ENCODE measurements at regions not wholly inside any gene's neighbourhood (a gene's known extent, or its start where the extent isn't known, plus 50 kb on each side); places are given as distances from the start of the nearest gene placed in this dataset.

DNA sequence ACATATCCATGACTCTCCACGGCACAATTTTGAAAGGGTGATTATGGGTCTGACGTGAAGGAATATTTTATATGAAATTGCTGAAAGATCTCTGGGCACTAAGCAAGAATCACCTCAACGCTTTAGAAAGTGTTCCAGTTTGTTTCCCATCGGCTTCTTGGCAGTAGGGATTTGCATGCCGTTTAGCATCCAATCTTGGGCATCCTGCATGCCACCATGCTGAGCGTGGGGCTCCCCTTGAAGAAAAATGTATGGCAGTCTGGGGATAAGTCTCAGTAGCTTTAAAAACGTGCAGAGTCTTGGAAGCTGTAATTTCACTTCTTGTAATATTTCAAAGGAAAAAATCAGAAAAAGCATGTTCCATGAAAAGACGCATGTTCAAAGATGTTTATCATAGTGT lies 151.7 kb downstream of the DMRT2 start:
- DNase-seq (ENCODE audit: low spot score) = no peak

DNA sequence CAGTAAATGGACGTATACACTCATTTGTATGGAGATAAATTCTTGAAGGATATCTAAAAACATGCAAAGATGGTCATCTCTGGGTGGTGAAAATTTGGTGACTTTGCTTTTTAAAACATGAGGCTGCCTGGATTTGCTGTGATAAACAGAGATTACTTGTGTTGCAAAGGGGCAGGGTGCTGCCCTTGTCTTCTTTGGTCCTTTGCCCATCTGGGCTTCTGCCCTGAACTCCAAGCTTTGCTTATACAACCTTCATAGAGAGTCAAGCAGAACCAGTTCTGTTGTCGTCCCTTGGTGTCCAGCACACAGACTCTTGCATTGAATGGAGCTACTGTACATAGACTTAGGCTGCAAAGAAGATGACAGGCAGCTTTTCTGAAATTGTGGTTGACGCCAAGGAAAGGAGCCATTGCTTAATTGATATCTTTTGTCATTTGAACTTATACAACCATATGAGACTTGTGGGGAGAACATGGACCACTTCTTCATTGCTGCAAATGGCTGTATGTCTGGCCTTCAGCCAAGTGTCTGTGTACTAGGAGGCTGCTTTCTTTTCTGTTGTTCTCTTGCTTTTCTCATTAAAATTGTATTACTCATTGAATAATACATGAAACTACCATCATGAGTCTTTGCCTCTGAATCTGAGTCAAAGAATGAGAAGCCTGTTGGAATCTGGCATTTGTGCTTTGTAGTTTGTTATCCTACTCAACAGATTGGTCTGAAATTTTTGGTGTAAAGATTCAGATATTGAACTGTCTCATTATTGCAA lies 152.5 kb downstream of the DMRT2 start:
- DNase-seq (ENCODE audit: low spot score) = peak; percentile 8

DNA sequence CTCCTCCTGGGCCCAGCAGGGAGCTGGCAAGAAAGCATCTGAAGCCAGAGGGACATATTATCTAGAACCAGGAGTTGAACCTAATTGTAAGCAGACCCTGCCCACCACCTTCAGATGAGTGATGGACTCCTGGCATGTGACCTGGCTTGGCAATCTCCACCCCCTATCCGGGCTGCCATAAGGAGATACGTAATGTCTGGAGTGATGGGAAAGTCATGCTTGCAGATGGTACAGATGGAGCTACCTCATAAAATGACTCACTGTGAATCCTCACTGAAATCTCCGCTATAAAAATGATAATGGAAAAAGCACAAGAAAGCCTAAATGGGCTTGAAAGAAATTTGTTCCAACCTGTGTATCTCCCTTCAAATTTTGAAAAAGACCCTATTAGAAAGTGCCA lies 157.5 kb downstream of the DMRT2 start:
- peak; percentile 28 for DNase-seq (ENCODE audit: low spot score)

DNA sequence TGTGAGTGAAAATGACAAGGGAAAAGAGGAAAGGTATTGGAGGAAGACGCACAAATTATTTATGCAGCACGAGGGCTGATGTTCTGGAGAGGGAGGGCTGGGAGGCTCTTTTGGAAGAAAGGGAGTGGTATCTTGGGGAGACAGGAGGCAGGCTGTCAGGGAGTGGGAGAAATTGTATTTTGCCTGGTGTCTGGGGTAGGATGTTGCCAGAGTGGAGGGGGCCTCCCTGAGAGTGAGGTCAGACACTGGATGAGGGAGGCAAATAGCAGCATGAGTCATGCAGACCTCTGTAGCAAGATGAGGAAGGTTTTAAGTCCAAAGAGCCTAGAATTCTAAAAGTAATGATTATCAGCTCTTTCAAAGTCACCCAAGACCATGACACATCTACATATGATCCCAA lies 158.0 kb downstream of the DMRT2 start:
- no peak for DNase-seq (ENCODE audit: low spot score)

DNA sequence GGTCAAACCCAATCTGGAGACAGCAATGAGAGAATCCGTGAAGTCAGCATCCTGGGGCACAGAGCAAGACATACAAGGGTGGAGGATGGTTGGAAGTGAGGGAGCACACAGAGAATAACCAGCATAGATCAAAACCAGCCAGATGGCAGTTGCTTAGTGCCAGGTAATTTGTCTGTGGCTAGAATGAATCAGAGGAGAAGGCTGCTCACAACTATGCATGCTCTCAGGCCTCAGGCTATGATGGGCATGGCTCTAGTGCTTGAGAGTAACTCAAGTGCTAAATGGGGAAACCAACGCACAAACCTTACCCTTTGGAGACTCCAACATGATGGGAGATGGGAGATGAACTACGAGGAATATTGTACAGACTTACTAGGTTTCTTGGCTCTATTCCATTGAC lies 160.8 kb downstream of the DMRT2 start:
- no peak for DNase-seq (ENCODE audit: low spot score)

DNA sequence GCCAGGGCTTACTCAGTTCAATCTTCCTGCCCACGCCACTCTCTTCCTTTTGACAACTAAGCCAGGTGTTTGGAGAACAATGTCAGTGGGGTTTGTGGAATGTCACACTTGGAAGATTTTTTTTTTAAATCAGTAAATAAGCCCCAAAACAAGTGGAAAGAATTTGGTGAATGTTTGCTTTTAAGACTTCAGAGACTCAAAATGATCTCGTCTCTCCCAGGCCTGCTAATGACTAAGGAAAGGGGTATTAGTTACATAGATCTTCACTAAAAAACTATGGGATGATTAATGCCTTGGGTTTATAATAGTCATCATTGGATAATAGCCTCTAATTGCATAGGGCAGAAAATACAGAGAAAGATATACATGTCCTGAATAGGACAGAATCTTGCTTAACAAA lies 166.4 kb downstream of the DMRT2 start:
- DNase-seq (ENCODE audit: low spot score) = no peak

DNA sequence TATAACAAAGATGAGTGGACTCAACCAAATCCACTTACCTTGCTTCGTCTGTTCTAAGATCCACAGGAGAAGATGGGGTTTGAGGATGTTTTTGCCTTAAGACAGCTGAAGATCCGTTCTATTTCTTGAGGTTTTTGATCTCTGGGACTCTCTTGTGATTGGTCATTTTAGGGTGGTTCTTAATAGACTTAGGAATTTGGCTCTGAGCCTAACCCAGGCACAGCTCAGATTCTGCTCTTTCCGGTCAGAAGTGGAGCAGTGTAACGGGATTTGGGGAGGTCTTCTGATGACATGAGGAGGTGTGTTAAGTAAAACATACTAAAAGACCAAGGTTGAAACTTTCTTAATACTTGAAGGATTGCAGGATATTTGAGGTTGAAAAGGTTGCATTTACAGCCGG lies 166.9 kb downstream of the DMRT2 start:
- DNase-seq (ENCODE audit: low spot score) = no peak

DNA sequence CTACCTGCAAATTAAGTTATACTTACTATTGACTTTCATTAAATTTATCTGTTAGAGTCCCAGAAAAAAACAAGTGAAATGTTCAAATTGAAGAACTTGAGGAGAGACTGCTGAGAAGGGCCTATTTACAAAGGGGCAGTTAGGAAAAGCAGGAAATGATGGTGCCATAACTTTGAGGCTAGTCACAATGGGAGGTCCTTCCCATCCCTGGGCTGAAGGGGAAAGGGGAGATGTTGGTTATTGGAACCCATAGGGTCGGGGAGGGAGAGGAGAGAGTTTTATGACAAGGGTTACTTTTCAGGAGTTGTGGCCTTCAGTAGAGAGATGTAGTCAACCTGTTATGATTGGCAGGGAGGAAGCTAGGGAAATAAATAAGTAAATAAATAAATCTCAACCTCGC lies 169.1 kb downstream of the DMRT2 start:
- DNase-seq (ENCODE audit: low spot score) = no peak

DNA sequence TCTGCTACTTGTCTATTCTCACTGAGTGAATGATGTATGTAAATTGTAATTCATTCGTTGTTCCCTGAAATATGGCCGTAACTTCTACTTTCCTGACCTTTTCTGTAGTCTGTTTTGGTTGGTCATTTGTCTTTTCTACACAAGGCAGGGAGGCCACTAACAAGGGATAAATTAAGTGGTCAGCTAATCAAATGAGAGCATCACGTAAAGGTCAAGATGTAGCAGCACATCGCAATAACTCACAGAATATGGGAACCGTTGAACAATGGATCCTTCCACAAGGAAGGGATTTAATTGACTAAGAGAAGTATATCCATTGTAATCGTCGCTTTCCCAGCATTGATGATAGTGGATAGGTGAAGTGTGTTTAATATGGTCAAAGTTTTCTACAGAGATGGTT lies 171.1 kb downstream of the DMRT2 start:
- no peak for DNase-seq (ENCODE audit: low spot score)

DNA sequence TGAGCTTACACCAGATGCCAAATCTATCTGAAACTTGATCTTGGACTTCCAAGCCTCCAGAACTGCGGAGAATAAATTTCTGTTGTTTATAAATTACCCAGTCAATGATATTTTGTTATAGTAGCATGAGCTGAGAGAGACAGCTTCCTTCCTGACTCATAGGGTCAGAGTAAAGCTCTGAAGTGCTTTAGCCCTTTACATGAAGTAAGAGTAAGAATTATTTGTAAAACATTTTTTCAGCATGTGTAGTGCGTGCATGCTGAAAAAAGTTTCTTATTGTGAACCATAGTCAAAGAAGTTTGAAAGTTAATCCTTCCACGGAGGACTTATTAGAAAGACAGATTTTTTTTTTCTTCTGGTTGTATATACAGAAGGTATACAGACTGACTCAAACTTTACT lies 172.4 kb downstream of the DMRT2 start:
- DNase-seq (ENCODE audit: low spot score) = no peak

DNA sequence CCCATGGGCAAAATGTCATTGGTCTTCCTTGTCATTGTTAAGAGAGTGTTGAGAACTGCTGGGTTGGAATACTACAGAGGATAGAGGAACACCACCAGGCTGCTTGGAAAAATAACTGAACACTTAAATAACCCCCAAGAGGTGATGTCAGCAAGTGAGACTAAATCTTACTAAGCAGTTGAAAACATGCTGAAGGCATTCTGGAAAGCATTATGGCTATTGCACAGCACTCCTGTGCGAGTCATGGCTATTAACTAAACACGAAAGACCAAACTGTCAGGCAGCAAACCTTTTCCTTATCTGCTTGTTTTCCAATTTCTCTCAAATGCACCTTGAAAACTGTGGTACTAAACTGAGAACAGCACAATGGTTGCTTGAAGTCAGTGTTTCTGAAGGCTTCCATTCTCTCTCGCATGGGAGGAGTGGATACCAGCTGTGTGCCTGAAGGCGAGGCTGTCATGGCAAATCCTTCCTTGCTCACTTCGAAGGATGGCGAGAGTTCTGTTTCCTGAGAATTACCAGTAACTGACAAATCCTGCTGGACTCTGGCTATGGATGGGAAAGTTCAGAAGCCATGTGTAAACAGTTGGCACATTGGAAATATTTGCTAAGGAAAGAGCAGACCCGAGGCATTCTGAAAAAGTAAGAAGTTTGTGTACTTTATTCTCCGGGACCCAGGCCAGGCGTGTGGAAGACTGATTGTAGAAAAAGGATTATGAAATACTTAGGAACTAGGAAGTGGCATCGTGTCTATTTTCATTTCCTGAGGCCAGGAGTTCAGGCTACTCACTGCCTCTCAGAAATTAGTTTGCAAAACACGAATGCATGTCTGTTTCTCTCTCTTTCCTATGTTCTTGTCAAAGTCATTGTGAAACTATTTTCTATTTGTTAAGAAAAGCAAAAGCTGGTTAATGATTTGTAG lies 182.1 kb downstream of the DMRT2 start:
- peak; percentile 6 for DNase-seq (ENCODE audit: low spot score)

DNA sequence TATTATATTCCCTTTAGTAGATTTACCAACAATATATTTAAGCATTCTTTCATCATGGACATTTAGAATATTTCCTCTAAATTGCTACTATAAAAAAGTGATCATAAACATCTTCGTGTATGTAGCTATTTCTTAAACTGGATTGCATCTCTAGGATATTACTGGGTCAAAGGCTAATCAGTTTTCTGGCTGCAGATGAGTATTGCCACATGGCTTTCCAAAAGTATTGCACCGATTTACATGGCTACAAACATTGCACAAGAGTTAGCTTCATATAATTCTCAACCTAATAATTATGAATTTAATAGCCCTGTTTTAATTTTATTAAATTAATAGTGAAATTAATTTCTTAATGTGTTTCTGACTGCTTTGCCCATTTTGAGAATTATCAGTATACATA lies 183.4 kb downstream of the DMRT2 start:
- no peak for DNase-seq (ENCODE audit: low spot score)

DNA sequence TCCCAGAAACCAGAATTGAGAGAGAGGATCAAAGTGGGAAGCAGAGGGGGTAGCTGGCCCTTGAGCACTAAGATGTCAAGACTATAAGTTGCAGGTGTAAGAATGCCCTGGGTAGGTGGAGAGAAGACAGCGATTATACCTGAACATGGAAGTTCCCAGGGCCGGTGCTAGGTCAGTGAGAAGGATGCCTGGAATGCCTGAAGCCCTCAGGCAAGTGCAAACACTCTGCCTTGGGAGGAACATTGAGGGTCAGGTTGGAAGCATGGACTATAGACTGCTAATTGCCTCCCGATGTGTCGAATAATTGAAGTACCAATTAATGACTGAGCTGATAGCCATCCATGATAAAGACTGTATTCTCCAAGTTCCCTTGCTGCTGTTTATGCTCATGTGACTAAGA lies 185.5 kb downstream of the DMRT2 start:
- no peak for DNase-seq (ENCODE audit: low spot score)

DNA sequence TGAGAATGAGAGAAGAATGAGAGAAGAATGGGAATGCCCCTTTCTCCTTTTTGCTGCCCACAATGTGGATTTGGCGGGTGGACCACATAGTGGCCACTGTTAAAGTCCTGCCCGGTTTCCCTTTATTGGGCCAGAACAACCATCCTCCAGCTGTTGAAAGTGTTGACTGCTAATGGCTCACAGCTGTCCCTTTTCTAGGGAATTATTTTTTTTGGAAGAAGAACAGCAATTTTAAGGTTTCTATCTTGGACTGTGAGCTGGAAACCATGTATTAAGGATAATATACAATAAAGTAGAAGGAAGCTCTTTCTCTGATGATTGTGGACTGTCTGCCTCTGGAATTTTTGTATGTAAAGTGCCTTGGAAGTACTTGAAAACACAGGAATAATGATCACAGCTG lies 185.9 kb downstream of the DMRT2 start:
- no peak for DNase-seq (ENCODE audit: low spot score)

DNA sequence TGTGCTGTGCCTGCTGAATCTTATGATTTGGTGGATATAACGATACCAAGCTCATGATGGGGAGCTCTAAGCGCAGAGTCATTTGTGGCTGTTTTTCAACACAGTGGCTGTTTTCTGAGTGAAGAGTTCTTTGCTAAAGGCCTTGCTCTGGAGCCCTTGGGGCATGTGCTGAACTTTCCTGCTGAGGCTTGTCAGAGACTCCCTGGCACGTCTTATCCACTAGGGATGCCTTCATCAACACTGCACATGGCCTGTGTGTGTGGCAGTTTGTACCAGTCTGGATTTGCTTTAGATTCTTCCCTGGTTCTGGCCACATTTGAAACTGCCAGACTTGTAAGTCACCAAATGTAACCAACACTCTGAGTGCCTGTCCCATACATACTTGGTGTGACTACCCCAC lies 188.2 kb downstream of the DMRT2 start:
- no peak for DNase-seq (ENCODE audit: low spot score)

DNA sequence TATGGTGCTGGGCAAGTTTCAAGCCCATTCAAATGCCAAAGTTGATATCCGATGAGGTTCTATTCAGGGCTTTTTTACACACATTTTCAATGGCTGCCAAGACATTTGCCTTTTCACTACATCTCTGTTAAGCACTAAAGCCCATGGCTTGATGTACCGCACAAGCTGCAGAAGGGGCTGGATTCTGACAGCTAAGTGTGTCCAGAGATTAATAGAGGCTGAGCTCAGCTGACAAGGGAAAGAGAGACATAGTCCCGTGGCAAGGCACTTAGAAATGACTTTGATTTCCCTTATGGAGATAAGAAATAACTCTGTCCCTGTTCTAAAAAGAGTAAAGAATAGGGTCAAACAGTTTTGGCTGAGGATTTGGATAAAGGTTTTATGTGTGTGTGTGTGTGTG lies 198.6 kb downstream of the DMRT2 start:
- DNase-seq (ENCODE audit: low spot score) = no peak

DNA sequence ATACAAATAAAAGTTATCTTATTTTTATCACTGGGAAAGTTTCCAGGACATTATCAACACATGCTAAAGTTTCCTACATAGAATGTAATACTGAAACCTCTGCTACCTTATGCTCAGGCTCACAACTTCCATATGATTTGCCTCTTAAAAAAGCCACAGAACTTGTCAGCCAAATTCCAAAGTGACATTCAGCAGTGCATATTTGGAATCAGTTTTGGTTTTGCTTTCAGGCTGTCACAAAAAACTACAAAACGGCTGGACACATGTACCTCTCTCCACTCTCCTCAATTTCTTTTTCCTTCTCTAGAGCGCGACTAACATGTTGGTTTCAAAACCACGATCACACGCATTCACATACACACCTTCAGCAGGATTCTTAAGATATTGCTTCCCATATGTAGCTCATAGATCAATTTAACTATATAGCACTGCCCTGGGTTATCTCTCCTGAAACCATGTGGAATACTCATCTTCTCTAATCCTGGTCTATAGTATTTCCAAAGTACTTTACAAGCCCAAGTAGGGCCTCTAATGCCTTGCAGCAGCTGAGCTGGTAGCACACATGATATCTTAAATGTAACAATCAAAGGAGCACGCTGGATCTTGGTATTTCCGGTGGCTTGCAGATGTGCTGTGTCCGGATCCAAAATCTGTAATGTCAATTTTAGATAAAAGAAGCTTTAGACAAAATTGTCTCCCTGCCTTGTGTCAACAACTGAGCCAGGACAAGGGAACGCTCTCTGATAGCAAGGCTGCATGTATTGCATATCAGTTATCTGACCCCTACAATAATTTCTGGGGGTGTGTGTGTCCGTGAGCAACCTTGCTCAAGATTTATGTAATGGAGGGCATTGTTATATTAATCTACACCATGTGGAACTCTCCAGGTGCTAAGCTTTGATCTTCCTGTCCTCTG lies 203.2 kb downstream of the DMRT2 start:
- no peak for DNase-seq (ENCODE audit: low spot score)

DNA sequence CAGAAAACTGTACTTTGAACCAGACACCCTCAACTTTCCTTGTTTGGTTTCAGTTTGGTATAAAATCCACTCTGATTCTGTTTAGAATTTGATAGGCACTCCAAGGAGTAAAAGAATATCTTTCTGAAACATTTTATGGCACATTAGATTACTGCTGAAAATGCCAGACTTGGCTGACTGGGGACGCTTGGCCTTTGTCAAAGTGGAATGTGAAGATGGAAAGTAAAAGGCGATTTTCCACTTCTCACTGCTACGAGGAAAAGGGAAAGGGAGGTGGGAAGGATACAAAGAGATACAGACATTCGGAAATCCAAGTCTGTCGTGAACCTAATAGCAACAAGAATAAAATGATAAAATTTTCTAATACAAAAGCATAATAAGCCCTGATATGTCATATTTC lies 203.9 kb downstream of the DMRT2 start:
- no peak for DNase-seq (ENCODE audit: low spot score)

DNA sequence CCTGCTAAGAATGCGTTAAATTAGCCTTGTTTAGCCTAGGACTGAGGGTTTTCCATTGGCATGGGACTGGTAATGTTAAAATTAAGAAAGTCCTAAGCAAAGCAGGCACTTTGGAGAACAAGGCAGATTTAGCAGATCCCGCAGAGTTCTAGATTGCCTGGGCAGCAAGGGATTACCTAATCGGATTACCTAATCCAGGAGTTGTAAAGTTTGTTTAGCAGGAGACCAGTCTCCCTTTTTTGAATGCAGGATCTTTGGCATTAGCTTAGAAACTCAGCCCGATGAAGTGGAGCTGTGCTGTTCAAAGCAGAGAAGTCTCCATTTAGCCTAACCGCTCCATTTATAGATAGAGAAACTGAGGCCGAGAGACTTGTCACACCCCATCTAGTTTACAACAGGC lies 206.0 kb downstream of the DMRT2 start:
- DNase-seq (ENCODE audit: low spot score) = no peak

DNA sequence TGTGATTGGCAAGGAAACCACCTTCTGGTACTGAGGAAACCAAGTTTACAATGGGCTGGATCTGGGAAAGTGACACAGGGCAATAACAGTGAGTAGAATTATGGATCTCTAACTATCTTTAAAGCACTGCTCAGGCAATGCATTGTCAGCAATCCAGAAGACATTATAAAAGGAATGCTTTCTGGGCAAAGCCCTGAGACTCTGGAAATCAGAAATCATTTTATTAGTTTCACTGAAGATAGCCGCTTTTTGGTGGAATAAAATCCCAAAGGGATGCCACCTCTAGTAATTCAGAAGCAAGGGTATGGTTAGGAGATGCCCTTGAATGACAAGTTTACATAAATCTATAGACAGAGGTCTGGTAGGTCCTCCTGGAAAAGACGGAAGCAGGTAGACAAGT lies 211.1 kb downstream of the DMRT2 start:
- DNase-seq (ENCODE audit: low spot score) = no peak

DNA sequence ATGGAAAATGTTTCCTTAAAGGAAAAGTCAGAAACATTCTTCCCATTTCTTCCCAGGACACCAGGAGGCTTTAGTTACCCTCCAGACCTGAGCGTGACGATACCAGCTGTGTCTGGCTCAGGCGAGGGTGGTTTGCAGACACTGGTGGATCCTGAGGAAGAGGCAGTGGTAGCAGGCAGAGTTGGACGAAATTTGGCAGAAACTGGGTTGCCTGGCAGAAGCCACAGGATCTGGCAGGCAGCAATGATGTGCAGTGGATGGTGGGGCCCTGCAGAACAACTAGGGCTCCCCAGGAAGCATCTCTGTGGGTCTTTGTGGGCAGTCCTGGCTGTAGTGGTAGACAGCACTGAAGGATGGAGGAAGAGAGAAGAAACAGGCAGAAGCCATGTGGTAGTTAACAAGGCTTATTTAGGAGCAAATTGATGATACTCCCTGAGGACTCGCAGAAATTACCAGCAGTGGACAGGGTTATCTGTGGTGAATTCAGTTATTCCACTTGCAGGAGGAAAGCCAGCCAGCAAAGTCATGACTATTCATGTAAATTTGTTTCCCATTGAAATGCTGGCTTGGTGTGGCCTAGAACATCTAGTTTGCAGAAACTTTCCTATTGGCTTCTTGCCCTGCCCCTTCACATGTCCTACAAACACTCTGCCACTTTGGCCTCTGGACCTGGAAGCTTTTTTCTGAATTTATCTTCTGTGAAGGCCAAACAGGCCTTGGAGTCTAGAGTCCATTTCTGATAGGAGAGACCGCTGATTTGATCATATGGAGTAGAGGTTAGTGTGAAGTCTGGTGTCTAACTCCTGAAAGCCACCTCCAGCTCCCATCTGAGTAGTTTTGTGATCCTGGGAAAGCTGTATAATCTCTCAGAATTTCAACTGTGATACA lies 212.0 kb downstream of the DMRT2 start:
- DNase-seq (ENCODE audit: low spot score) = no peak

Measured in Ammon's horn (tissue), 1 donor.